GM23248 (cell line): ENCODE measurements at regions not wholly inside any gene's neighbourhood (a gene's known extent, or its start where the extent isn't known, plus 50 kb on each side); places are given as distances from the start of the nearest gene placed in this dataset.

Experiments used
- EZH2 ChIP-seq: fragments of 200-600 bp; sonication (generic); IDR thresholded peaks from 2 replicates; pipeline ENCODE4 v1.6.1; 2018; ENCODE audit warnings: antibody characterized with exemption, mild to moderate bottlenecking; ENCODE audit not compliant: insufficient read depth, poor library complexity, severe bottlenecking
- EZH2phosphoT487 ChIP-seq: fragments of 200-600 bp; sonication (generic); IDR thresholded peaks from 2 replicates; pipeline ENCODE4 v1.6.1; 2018; ENCODE audit warnings: antibody characterized with exemption, moderate library complexity, mild to moderate bottlenecking, low read depth; ENCODE audit not compliant: insufficient read depth

DNA sequence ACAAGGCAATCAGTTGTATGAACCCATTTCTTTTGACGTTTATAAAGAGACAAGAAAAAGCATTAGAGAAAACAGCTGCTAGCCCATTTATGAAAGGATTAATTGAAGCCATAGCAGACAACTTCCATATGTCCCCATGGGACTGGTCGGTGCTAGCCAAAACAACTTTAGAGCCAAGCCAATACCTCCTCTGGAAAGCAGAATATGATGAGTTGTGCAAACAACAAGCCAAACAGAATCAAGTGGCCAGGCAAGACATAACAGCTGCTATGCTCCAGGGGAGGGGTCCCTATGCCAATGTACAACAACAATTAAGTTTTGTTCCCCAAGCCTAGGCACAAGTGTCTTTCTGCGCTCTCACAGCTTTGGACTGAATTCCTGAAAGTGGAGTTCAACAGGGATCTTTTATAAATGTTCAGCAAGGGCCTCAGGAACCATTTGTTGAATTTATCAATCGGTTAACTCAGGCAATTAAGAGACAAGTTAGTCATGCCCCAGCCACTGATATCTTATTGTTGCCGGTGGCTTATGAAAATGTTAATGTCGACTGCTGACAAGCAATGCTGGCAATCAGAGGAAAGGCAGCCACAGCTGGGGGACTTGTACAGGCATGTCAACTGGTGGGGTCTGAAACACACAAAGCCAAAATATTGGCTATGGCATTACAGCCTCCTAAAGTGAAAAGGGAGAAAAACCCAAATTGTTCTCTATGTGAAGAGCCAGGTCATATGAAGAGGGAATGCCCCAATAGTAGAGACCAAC, 1593.1 kb upstream of the TENM4 start:
- TF ChIP-seq EZH2phosphoT487 (no peak), EZH2 (no peak)
